HG03565 (cell line): ENCODE measurements at regions not wholly inside any gene's neighbourhood (a gene's known extent, or its start where the extent isn't known, plus 50 kb on each side); places are given as distances from the start of the nearest gene placed in this dataset.
"Not testable (repeated sequence)": the region's sequence is repeated elsewhere in the genome, so short reads cannot be mapped to it uniquely, and the experiment has no call there.

Experiments used
- ATAC-seq: cut with Tn5 transposase; IDR thresholded peaks from one replicate; pipeline ENCODE4 v1.9.1; 2021; ENCODE audit warnings: mild to moderate bottlenecking, moderate library complexity; ENCODE audit not compliant: unreplicated experiment

- no peak for ATAC-seq
Measured at GRCh38 chr4:170242471-170242870, 152.7 kb upstream of the AADAT start.

- ATAC-seq = no peak
Measured at GRCh38 chr4:170234800-170235199, 145.0 kb upstream of the AADAT start.

GRCh38 chr4:170231377-170231776, 141.6 kb upstream of the AADAT start:
- no peak for ATAC-seq

GRCh38 chr4:170230242-170230641, 140.5 kb upstream of the AADAT start:
- no peak for ATAC-seq

GRCh38 chr4:170229006-170229405, 139.2 kb upstream of the AADAT start:
- no peak for ATAC-seq

GRCh38 chr4:170227928-170228327, 138.2 kb upstream of the AADAT start:
- no peak for ATAC-seq

GRCh38 chr4:170226288-170226687, 136.5 kb upstream of the AADAT start:
- no peak for ATAC-seq

GRCh38 chr4:170214731-170215130, 125.0 kb upstream of the AADAT start:
- no peak for ATAC-seq

GRCh38 chr4:170214101-170214500, 124.3 kb upstream of the AADAT start:
- no peak for ATAC-seq

- peak; percentile 59 for ATAC-seq
Measured at GRCh38 chr4:170202721-170203120, 113.0 kb upstream of the AADAT start.

GRCh38 chr4:170198747-170199146, 109.0 kb upstream of the AADAT start:
- ATAC-seq = no peak

- not testable (repeated sequence) for ATAC-seq
Measured at GRCh38 chr4:170194794-170195193, 105.0 kb upstream of the AADAT start.

GRCh38 chr4:170193496-170193895, 103.7 kb upstream of the AADAT start:
- ATAC-seq = no peak

- ATAC-seq = no peak
Measured at GRCh38 chr4:170190265-170190664, 100.5 kb upstream of the AADAT start.

GRCh38 chr4:170170861-170171260, 81.1 kb upstream of the AADAT start:
- no peak for ATAC-seq

- ATAC-seq = no peak
Measured at GRCh38 chr4:170169699-170170098, 79.9 kb upstream of the AADAT start.

- ATAC-seq = no peak
Measured at GRCh38 chr4:170167678-170168077, 77.9 kb upstream of the AADAT start.

GRCh38 chr4:170166193-170166592, 76.4 kb upstream of the AADAT start:
- not testable (repeated sequence) for ATAC-seq

GRCh38 chr4:170162416-170162815, 72.7 kb upstream of the AADAT start:
- ATAC-seq = no peak

- ATAC-seq = no peak
Measured at GRCh38 chr4:170157670-170158069, 67.9 kb upstream of the AADAT start.

- ATAC-seq = no peak
Measured at GRCh38 chr4:170145120-170145519, 55.4 kb upstream of the AADAT start.

GRCh38 chr4:170139764-170140163, 50.0 kb upstream of the AADAT start:
- ATAC-seq = no peak
